ENCODE measurements at regions not wholly inside any gene's neighbourhood (a gene's known extent, or its start where the extent isn't known, plus 50 kb on each side); places are given as distances from the start of the nearest gene placed in this dataset.

GRCh38 chr6:71388856-71389527 is 100.4 kb downstream of the OGFRL1 start:
- TF ChIP-seq CTCF (IDR thresholded peaks at IDR 0.05; ENCODE audit: low read length) (no peak), EZH2 (optimal IDR thresholded peaks at IDR 0.05; ENCODE audit: low read depth, low read length) (no peak)

All from MM.1S (cell line).